ENCODE measurements at regions not wholly inside any gene's neighbourhood (a gene's known extent, or its start where the extent isn't known, plus 50 kb on each side); places are given as distances from the start of the nearest gene placed in this dataset.
"Not testable (repeated sequence)": the region's sequence is repeated elsewhere in the genome, so short reads cannot be mapped to it uniquely, and the experiment has no call there.

GRCh38 chr9:40962461-40962860 lies 166.0 kb downstream of the FOXD4L6 start:
- H3K4me3 ChIP-seq (ENCODE audit: low read length); H3K9me3 ChIP-seq (replicated peaks; ENCODE audit: low read length); H3K4me1 ChIP-seq (ENCODE audit: control insufficient read depth, insufficient read depth, low read length); H3K27me3 ChIP-seq (ENCODE audit: control insufficient read depth, insufficient read depth, low read length); H3K9ac ChIP-seq (ENCODE audit: low read depth, low read length); H3K4me2 ChIP-seq (ENCODE audit: low read length); H3K36me3 ChIP-seq (ENCODE audit: insufficient read depth, low read length): not testable (repeated sequence)

DNA sequence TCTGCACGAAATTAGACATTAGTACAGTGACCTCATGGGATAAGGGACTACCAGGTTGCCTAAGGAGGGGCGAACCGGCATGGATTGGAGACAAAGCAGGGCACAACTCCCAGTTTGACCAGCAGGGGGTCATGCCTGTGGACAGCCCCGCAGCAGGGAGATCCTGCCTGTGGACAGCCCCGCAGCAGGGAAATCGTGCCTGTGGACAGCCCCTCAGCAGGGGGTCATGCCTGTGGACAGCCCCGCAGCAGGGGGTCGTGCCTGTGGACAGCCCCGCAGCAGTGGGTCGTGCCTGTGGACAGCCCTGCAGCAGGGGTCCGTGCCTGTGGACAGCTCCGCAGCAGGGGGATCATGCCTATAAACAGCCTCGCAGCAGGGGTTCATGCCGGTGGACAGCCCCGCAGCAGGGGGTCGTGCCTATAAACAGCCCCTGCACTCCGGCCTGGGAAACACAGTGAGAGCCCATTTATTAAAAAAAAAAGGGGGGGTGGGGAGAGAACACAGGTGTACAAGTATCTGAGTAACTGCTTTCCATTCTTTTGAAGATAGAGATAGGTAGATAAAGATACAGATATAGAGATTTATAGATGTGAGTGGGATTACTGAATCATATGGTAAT lies 176.5 kb downstream of the FOXD4L6 start:
- not testable (repeated sequence) for H3K27me3 ChIP-seq (ENCODE audit: control insufficient read depth, insufficient read depth, low read length); H3K4me1 ChIP-seq (ENCODE audit: control insufficient read depth, insufficient read depth, low read length); H3K36me3 ChIP-seq (ENCODE audit: insufficient read depth, low read length); H3K9me3 ChIP-seq (replicated peaks; ENCODE audit: low read length); H3K4me3 ChIP-seq (ENCODE audit: low read length); H3K9ac ChIP-seq (ENCODE audit: low read depth, low read length); H3K4me2 ChIP-seq (ENCODE audit: low read length)

DNA sequence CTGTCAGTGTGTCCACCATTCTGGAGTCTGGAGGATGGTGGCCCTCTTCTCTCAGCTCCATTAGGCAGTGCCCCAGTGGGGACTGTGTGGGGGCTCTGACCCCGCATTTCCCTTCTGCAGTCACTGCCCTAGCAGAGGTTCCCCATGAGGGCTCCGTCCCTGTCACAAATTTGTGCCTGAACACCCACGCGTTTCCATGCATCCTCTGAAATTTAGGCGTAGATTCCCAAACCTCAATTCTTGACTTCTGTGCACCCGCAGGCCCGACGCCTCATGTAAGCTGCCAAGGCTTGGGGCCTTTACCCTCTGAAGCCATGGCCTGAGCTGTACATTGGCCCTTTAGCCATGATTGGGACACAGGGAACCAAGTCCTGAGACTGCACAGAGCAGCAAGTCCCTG lies 182.3 kb downstream of the FOXD4L6 start:
- H3K27me3 ChIP-seq (ENCODE audit: control insufficient read depth, insufficient read depth, low read length); H3K9ac ChIP-seq (ENCODE audit: low read depth, low read length); H3K36me3 ChIP-seq (ENCODE audit: insufficient read depth, low read length); H3K9me3 ChIP-seq (replicated peaks; ENCODE audit: low read length); H3K4me1 ChIP-seq (ENCODE audit: control insufficient read depth, insufficient read depth, low read length); H3K4me3 ChIP-seq (ENCODE audit: low read length); H3K4me2 ChIP-seq (ENCODE audit: low read length): not testable (repeated sequence)

DNA sequence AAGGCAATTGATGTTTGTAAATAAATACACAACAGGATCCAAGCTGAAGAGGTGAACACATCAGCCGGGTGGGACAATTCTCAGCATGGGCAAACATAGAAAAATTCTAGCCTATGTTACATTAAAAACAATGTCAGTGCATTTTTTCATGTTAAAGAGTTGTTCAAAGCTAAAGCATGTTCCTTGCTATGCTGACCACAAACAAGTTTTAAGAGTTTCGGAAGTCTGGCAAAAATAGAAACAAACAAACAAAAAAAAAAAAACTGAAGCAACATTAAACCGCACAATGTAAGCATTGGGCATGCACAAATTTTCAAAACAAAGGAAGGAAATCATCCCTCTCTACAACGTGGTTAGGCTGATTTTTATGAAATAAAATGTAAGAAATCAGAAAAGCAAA lies 185.8 kb downstream of the FOXD4L6 start:
- H3K4me3 ChIP-seq (ENCODE audit: low read length); H3K9me3 ChIP-seq (replicated peaks; ENCODE audit: low read length); H3K4me1 ChIP-seq (ENCODE audit: control insufficient read depth, insufficient read depth, low read length); H3K9ac ChIP-seq (ENCODE audit: low read depth, low read length); H3K4me2 ChIP-seq (ENCODE audit: low read length); H3K36me3 ChIP-seq (ENCODE audit: insufficient read depth, low read length); H3K27me3 ChIP-seq (ENCODE audit: control insufficient read depth, insufficient read depth, low read length): not testable (repeated sequence)

DNA sequence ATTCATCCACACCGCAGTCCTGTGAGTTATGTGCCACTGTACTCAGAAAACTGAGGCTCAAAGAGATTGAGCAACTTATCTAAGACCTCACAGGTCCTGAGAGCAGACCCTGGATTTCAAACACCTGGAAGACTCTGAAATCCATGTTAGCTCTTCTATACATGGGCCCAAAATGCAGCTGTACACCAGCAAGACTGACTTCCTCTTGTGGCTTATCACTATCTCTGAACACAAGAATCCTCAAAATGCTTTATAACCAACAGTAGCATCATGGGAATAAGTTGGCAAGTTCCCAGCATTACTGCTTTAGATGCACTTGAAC lies 188.6 kb downstream of the FOXD4L6 start:
- not testable (repeated sequence) for H3K9ac ChIP-seq (ENCODE audit: low read depth, low read length); H3K36me3 ChIP-seq (ENCODE audit: insufficient read depth, low read length); H3K4me2 ChIP-seq (ENCODE audit: low read length); H3K27me3 ChIP-seq (ENCODE audit: control insufficient read depth, insufficient read depth, low read length); H3K4me1 ChIP-seq (ENCODE audit: control insufficient read depth, insufficient read depth, low read length); H3K4me3 ChIP-seq (ENCODE audit: low read length); H3K9me3 ChIP-seq (replicated peaks; ENCODE audit: low read length)

DNA sequence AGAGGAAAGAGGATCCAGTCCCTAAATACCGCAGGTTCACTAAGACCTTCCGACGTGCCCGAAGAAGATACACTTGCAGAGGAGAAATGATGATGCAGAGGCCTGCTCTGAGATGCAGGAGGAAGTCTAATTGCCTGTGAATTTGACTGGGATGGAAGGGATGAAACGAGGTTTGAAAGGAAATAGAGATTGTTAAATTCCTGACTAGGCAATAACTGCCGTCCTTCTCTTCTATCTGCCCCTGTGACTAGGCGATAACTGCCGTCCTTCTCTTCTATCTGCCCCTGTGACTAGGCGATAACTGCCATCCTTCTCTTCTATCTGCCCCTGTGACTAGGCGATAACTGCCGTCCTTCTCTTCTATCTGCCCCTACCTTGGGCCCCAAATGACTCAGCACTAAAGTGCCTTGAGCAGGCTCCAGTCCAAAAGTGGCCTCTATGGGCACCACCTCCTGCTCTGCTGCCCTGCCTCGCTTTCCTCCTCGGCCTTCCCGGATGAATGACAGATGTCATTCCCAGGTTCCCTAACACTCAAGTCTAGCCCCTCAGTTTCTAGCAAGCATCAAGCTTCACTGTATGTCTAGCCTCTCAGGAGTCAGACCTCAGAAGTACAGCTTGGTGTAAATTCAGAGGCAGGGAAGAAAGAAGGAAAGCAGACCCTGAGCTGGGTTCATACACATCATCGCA lies 189.1 kb downstream of the FOXD4L6 start:
- not testable (repeated sequence) for H3K9ac ChIP-seq (ENCODE audit: low read depth, low read length); H3K4me2 ChIP-seq (ENCODE audit: low read length); H3K9me3 ChIP-seq (replicated peaks; ENCODE audit: low read length); H3K36me3 ChIP-seq (ENCODE audit: insufficient read depth, low read length); H3K27me3 ChIP-seq (ENCODE audit: control insufficient read depth, insufficient read depth, low read length); H3K4me1 ChIP-seq (ENCODE audit: control insufficient read depth, insufficient read depth, low read length); H3K4me3 ChIP-seq (ENCODE audit: low read length)

GRCh38 chr9:40935336-40935735 lies 193.1 kb downstream of the FOXD4L6 start:
- no peak overlapping the region for H3K4me2 ChIP-seq (ENCODE audit: low read length)
- no peaks in the 10 kb centered on the region for H3K9me3 ChIP-seq (replicated peaks; ENCODE audit: low read length)
- H3K36me3 ChIP-seq (ENCODE audit: insufficient read depth, low read length): no peaks in the 10 kb centered on the region
- H3K4me3 ChIP-seq (ENCODE audit: low read length): no peak overlapping the region
- H3K4me1 ChIP-seq (ENCODE audit: control insufficient read depth, insufficient read depth, low read length): no peaks in the 10 kb centered on the region
- no peaks in the 10 kb centered on the region for H3K27me3 ChIP-seq (ENCODE audit: control insufficient read depth, insufficient read depth, low read length)
- no peak overlapping the region for H3K9ac ChIP-seq (ENCODE audit: low read depth, low read length)

- H3K27me3 ChIP-seq (ENCODE audit: control insufficient read depth, insufficient read depth, low read length); H3K4me1 ChIP-seq (ENCODE audit: control insufficient read depth, insufficient read depth, low read length); H3K9ac ChIP-seq (ENCODE audit: low read depth, low read length); H3K4me2 ChIP-seq (ENCODE audit: low read length); H3K36me3 ChIP-seq (ENCODE audit: insufficient read depth, low read length); H3K4me3 ChIP-seq (ENCODE audit: low read length); H3K9me3 ChIP-seq (replicated peaks; ENCODE audit: low read length): not testable (repeated sequence)
Measured at GRCh38 chr9:40934480-40934879, 194.0 kb downstream of the FOXD4L6 start.

DNA sequence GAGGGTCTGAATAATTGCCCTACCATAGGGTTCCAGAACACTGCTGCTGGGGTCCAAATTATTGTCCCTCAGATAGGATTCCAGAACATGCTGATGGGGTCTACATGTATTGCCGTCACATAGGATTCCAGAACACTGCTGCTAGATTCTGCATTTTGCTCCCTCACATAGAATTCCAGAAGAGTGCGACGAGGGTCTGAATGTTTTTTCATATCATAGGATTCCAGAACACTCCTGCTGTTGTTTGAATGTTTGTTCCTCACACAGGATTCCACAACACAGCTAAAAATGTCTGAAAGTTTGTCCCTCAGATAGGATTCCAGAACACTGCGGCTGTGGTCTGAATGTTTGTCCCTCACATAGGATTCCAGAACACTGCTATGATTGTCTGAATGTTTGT lies 198.1 kb downstream of the FOXD4L6 start:
- not testable (repeated sequence) for H3K36me3 ChIP-seq (ENCODE audit: insufficient read depth, low read length); H3K4me2 ChIP-seq (ENCODE audit: low read length); H3K9ac ChIP-seq (ENCODE audit: low read depth, low read length); H3K9me3 ChIP-seq (replicated peaks; ENCODE audit: low read length); H3K4me1 ChIP-seq (ENCODE audit: control insufficient read depth, insufficient read depth, low read length); H3K4me3 ChIP-seq (ENCODE audit: low read length); H3K27me3 ChIP-seq (ENCODE audit: control insufficient read depth, insufficient read depth, low read length)

GRCh38 chr9:40929488-40929845 lies 199.0 kb downstream of the FOXD4L6 start:
- not testable (repeated sequence) for H3K9me3 ChIP-seq (replicated peaks; ENCODE audit: low read length); H3K4me2 ChIP-seq (ENCODE audit: low read length); H3K36me3 ChIP-seq (ENCODE audit: insufficient read depth, low read length)

DNA sequence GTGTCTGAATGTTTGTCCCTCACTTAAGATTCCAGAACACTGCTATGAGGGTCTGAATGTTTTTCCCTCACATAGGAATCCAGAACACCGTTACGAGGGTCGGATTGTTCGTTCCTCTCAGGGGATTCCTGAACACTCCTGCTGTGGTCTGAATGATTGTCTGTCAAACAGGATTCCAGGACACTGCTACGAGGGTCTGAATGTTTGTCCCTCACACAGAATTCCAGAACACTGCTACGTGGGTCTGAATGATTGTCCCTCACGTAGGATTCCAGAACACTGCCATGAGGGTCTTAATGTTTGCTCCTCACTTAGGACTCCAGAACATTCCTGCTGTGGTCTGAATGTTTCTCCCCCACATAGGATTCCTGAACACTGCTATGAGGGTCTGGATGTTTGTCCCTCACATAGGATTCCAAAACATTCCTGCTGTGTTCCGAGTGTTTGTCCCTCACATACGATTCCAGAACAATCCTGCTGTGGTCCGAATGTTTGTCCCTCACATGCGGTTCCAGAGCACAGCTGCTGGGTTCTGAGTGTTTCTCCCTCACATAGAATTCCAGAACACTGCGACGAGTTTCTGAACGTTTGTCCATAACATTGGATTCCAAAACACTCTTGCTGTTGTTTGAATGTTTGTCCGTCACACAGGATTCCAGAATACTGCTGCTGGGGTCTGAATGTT lies 199.5 kb downstream of the FOXD4L6 start:
- Histone ChIP-seq H3K36me3 (ENCODE audit: insufficient read depth, low read length) (no peaks in the 10 kb centered on the region), H3K27me3 (ENCODE audit: control insufficient read depth, insufficient read depth, low read length) (no peaks in the 10 kb centered on the region), H3K4me1 (ENCODE audit: control insufficient read depth, insufficient read depth, low read length) (no peaks in the 10 kb centered on the region), H3K9ac (ENCODE audit: low read depth, low read length) (no peak overlapping the region), H3K4me3 (ENCODE audit: low read length) (no peak overlapping the region), H3K9me3 (replicated peaks; ENCODE audit: low read length) (peaks cover 6% of the 10 kb centered on the region), H3K4me2 (ENCODE audit: low read length) (no peak overlapping the region)

More at GRCh38 chr9:40929488-40929845, 199.0 kb downstream of the FOXD4L6 start:
- H3K4me3 ChIP-seq (ENCODE audit: low read length); H3K9ac ChIP-seq (ENCODE audit: low read depth, low read length); H3K4me1 ChIP-seq (ENCODE audit: control insufficient read depth, insufficient read depth, low read length); H3K27me3 ChIP-seq (ENCODE audit: control insufficient read depth, insufficient read depth, low read length): not testable (repeated sequence)
